GM12865 (cell line): ENCODE measurements at regions not wholly inside any gene's neighbourhood (a gene's known extent, or its start where the extent isn't known, plus 50 kb on each side); places are given as distances from the start of the nearest gene placed in this dataset.

Experiments
- DNase-seq: peaks from one replicate; pipeline ENCODE4 v3.0.0; 2010; ENCODE audit warnings: low read depth
- H3K4me3 ChIP-seq: 2 replicates; pipeline ENCODE4 v1.5.1; 2011; ENCODE audit warnings: mild to moderate bottlenecking, low read depth, low read length, control low read depth
- TF ChIP-seq, protein P1 (sequence below): IDR thresholded peaks from 2 replicates; pipeline ENCODE4 v1.5.1; 2011; ENCODE audit warnings: low read length, control low read depth, low read depth, inconsistent platforms; ENCODE audit not compliant: insufficient read depth; ENCODE audit errors: missing control alignments

GRCh38 chr6:142659661-142660060 is 285.3 kb downstream of the HIVEP2 start:
- no peak overlapping the region for H3K4me3 ChIP-seq
- DNase-seq = no peak
- TF ChIP-seq, protein P1, sequence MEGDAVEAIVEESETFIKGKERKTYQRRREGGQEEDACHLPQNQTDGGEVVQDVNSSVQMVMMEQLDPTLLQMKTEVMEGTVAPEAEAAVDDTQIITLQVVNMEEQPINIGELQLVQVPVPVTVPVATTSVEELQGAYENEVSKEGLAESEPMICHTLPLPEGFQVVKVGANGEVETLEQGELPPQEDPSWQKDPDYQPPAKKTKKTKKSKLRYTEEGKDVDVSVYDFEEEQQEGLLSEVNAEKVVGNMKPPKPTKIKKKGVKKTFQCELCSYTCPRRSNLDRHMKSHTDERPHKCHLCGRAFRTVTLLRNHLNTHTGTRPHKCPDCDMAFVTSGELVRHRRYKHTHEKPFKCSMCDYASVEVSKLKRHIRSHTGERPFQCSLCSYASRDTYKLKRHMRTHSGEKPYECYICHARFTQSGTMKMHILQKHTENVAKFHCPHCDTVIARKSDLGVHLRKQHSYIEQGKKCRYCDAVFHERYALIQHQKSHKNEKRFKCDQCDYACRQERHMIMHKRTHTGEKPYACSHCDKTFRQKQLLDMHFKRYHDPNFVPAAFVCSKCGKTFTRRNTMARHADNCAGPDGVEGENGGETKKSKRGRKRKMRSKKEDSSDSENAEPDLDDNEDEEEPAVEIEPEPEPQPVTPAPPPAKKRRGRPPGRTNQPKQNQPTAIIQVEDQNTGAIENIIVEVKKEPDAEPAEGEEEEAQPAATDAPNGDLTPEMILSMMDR = no peak

GRCh38 chr6:142665393-142665792 is 279.6 kb downstream of the HIVEP2 start:
- no peak for DNase-seq
- no peak overlapping the region for H3K4me3 ChIP-seq
- TF ChIP-seq, protein P1 = no peak

DNA sequence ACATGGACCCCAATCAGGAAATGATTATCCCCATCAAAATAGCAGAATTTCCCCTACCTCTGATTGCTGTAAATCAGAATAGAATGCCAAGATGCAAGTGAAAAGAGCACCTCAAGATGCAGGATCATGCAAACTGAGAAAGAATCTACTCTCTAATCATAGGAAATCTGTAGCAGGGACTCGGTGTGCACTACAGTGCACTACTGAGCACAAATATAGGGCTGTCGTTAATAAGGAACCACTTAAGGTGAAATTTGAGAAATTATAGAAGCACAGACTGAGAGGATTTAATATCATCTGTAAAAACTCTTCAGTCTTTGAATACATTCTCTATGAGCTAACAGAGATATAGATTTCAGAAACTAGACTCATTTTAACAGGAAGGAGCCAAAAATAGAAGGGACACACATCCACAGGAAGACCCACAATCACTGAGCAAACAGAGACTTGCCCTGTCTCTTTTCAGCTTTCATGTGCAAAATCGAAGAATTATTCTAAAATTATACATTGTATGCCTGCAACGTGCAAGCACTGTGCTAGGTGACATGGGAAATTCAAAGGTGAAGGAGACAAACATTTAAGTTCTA is 278.3 kb downstream of the HIVEP2 start:
- H3K4me3 ChIP-seq = no peak overlapping the region
- TF ChIP-seq, protein P1 = no peak
- DNase-seq = peak; percentile 16

GRCh38 chr6:142669471-142670351 is 275.3 kb downstream of the HIVEP2 start:
- no peak overlapping the region for H3K4me3 ChIP-seq
- no peak for DNase-seq
- TF ChIP-seq, protein P1 = no peak

DNA sequence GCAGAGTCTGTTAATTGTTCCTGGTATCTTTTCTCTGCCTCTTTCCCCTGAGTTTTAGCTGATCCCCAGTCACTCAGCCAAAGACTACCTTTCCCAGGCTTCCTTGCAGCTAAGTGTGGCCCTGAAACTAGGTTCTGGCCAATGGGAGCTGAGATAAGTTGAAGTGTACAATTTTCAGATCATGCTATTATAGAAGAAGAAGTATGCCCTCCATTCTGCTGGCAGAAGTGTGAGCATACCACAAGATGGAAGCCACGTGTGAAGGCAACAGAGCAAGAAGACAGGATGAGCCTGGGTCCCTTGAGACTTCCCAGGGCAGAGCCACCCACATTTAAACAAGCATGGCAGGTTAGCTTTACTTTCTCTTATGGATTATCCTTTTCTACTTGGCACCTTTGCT is 273.2 kb downstream of the HIVEP2 start:
- H3K4me3 ChIP-seq = peak overlapping the region; percentile 31
- TF ChIP-seq, protein P1 = no peak
- peak; percentile 79 for DNase-seq

GRCh38 chr6:142675517-142675916 is 269.5 kb downstream of the HIVEP2 start:
- no peak for DNase-seq
- TF ChIP-seq, protein P1 = no peak
- no peak overlapping the region for H3K4me3 ChIP-seq
